AG09309 (cell line): ENCODE measurements at regions not wholly inside any gene's neighbourhood (a gene's known extent, or its start where the extent isn't known, plus 50 kb on each side); places are given as distances from the start of the nearest gene placed in this dataset.
"Not testable (repeated sequence)": the region's sequence is repeated elsewhere in the genome, so short reads cannot be mapped to it uniquely, and the experiment has no call there.

Source experiments
- DNase-seq: peaks from one replicate; pipeline ENCODE4 v3.0.0-alpha.2; 2010; ENCODE audit warnings: low read depth
- H3K4me3 ChIP-seq: 2 replicates; pipeline ENCODE4 v1.5.1; 2011; ENCODE audit warnings: mild to moderate bottlenecking, low read depth, low read length, moderate library complexity; ENCODE audit not compliant: control insufficient read depth
- CTCF ChIP-seq: IDR thresholded peaks from 2 replicates; pipeline ENCODE4 v1.5.1; 2011; ENCODE audit warnings: mild to moderate bottlenecking, low read depth, low read length, inconsistent platforms; ENCODE audit not compliant: insufficient read depth, control insufficient read depth; ENCODE audit errors: missing control alignments

- no peak overlapping the region for H3K4me3 ChIP-seq
- no peak for TF ChIP-seq CTCF
- DNase-seq = no peak
Measured at GRCh38 chr3:115204475-115204874, 57.4 kb upstream of the ZBTB20 start.

DNA sequence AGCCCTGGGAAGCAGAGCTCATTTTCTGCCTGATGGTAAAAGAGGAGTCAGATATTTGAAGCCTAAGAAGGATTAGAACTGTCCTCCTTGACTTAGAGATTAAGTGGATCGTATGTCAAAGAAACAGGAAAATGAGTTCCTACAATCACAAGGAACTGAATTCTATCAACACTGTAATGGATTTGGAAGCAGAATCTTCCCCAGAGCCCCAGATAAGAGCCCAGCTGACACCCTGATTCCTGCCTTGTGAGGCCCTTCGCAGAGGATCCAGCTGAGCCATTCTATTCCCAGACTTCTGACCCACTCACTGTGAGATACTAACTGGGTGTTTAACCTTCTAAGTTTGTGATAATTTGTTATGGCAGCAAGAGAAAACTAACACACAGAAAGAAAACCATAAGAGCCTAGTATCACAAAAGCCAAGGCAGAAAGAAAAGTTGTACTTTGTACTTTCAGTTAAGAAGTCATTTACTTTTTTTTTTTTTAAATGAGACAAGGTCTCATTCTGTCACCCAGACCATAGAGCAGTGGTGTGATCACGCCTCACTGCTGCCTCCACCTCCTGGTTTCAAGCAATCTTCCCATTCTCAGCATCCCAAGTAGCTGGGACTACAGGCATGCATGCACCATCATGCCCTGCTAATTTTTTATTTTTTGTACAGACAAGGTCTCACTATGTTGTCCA lies 61.1 kb upstream of the ZBTB20 start:
- no peak for TF ChIP-seq CTCF
- no peak overlapping the region for H3K4me3 ChIP-seq

GRCh38 chr3:115211810-115212492 lies 64.9 kb upstream of the ZBTB20 start:
- no peak for TF ChIP-seq CTCF
- no peak overlapping the region for H3K4me3 ChIP-seq
- DNase-seq = no peak

More for the DNA sequence above, 61.1 kb upstream of the ZBTB20 start:
- no peak for DNase-seq

DNA sequence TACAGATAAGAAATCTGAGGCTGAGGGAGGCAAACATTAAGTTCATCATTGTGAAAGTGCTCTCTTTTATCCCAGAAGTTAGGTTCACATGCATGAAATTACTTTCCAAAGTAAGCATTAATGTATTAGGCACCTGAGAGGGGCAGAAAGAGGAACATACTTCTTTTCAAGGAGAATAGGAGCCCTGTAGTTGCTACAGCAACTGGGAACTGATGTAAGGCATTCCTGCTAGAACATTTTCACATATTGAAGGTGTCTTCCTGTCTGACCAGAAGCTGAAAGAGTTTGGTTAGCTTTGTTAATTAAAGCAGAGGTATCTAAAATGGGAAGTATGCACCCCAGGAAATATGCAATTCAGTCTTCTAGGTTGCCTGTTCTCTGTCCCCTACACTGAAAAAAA lies 65.5 kb upstream of the ZBTB20 start:
- no peak for TF ChIP-seq CTCF
- DNase-seq = no peak
- no peak overlapping the region for H3K4me3 ChIP-seq

GRCh38 chr3:115213052-115213451 lies 66.0 kb upstream of the ZBTB20 start:
- not testable (repeated sequence) for H3K4me3 ChIP-seq, DNase-seq

DNA sequence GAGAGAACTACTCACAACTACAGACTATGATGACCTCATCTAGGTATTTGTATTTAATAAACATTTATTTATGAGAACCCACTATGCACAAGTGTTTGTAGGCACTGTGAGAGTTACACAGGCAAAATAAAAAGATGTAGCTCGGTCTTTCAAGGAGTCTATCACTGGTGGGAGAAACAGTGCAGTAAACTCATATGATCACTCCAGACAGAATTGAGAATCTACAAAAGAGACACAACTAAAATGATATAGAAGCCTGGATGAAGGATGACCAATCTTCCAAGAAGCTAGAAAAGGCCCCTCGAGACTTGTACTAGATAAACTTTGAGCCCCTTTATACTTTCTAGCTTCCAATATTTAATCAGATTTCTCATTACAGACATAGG lies 70.2 kb upstream of the ZBTB20 start:
- H3K4me3 ChIP-seq = no peak overlapping the region
- no peak for DNase-seq
- TF ChIP-seq CTCF = no peak

- H3K4me3 ChIP-seq = no peak overlapping the region
- peak; percentile 31 for DNase-seq
- TF ChIP-seq CTCF = peak; percentile 66
Measured at GRCh38 chr3:115217678-115218451, 70.8 kb upstream of the ZBTB20 start.
